ENCODE measurements at regions not wholly inside any gene's neighbourhood (a gene's known extent, or its start where the extent isn't known, plus 50 kb on each side); places are given as distances from the start of the nearest gene placed in this dataset.

DNA sequence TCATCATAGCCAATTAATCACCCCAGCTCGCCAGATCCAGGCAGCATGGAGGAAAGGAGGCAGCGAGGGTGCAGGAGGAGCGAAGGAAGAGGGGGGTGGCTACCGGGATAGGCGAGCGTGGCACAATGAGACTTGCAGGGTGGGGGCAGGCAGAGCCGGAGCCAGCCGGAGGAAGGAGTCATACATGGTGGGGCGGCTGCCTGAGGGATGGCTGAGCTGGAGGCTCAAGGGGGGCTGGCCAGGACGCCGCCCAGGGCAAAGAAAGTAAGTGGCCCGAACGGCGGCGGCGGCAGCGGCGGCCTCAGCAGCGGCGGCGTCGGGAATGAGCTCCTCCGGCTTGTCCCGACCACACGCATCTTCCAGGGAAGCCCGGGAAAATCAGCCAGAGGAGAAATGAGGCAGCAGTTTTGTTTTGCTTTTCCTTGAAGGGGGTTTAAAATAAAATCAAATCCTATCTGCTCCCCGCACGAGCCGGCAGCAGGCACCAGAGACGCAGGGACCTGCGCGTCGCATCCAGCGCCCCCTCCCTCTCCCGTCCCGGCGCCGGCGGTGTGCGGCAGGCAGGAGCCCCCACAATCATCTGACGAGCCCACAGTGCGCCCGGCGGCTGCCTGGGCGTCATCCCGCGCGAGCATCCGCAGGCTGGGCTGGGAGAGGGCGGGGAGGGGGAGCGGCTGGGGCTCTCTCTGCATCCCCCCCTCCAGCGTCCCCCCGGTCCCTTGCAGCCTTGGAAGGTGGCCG is 263.6 kb downstream of the CTTN start:
- no peak for DNase-seq (ENCODE audit: low read depth, low spot score)
- TF ChIP-seq, protein P1, sequence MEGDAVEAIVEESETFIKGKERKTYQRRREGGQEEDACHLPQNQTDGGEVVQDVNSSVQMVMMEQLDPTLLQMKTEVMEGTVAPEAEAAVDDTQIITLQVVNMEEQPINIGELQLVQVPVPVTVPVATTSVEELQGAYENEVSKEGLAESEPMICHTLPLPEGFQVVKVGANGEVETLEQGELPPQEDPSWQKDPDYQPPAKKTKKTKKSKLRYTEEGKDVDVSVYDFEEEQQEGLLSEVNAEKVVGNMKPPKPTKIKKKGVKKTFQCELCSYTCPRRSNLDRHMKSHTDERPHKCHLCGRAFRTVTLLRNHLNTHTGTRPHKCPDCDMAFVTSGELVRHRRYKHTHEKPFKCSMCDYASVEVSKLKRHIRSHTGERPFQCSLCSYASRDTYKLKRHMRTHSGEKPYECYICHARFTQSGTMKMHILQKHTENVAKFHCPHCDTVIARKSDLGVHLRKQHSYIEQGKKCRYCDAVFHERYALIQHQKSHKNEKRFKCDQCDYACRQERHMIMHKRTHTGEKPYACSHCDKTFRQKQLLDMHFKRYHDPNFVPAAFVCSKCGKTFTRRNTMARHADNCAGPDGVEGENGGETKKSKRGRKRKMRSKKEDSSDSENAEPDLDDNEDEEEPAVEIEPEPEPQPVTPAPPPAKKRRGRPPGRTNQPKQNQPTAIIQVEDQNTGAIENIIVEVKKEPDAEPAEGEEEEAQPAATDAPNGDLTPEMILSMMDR (IDR thresholded peaks at IDR 0.05; ENCODE audit: insufficient read depth, low read length, missing control alignments), result no peak
- H3K4me3 ChIP-seq (ENCODE audit: low read depth, low read length), result peak overlapping the region; percentile 25
- ChIA-PET CTCF (no interaction called here), POLR2A (no interaction called here)

DNA sequence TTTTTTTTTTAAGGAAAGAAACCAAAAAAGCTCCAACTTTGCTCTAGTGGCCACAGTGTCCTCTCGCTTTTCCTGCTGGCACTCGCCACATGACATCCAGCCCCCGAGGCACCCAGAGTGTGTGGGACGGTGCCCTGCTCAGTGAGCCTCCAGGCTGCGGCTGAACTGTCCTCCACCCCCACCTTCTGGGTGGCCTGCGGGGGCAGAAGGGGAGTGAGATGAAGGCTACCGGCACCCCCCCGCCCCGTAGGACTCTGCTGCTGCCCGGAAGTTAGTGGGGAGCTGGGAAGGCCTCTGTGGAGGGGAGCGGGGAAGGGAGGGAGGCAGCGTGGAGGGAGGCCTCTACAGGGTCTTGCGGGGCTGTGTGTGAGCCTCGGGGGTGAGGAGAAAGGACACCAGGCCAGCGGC is 264.4 kb downstream of the CTTN start:
- H3K4me3 ChIP-seq (ENCODE audit: low read depth, low read length), result no peak overlapping the region
- no peak for DNase-seq (ENCODE audit: low read depth, low spot score)
- ChIA-PET CTCF (no interaction called here), POLR2A (no interaction called here)
- TF ChIP-seq, protein P1 (IDR thresholded peaks at IDR 0.05; ENCODE audit: insufficient read depth, low read length, missing control alignments), result no peak

DNA sequence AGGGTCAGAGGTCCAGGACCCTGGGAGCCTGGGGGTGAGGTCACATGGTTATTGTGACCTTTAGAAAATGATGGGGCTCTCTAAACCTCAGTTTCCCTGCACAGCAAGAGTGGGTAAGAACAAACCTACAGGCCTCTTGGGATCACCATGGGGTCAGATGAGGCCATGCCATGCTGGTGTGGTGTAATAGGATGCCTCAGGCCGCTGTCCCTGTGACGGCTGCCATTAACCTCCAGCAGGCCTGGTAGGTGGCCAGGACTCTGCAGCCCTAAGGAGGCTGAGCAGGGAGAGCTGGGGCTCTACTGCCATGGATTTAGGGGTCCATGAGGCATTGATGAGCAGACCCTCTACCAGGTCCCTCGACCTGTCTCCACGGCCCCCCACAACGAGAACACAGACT is 265.5 kb downstream of the CTTN start:
- no peak overlapping the region for H3K4me3 ChIP-seq (ENCODE audit: low read depth, low read length)
- TF ChIP-seq, protein P1 (IDR thresholded peaks at IDR 0.05; ENCODE audit: insufficient read depth, low read length, missing control alignments), result no peak
- no peak for DNase-seq (ENCODE audit: low read depth, low spot score)
- CTCF ChIA-PET, result no interaction called here
- POLR2A ChIA-PET, result no interaction called here

DNA sequence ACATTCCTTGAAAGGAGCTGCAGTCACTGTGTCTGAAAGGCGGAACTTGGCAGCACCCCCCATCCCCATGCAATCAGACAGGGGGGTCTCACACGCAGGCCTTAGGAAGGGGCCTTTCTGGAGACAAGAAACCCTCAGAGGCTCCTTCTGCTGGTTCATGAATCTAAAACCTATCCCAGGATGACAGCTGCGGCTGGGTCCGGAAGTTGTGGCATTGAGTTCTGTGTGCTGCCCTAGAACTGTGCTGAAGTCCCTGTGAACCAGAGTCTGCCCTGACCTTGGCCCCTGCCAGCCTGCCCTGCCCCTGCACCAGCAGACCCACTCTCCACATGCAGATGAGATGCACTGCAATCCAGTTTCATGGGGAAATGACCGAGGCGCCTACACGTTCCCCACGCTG is 268.0 kb downstream of the CTTN start:
- no peak overlapping the region for H3K4me3 ChIP-seq (ENCODE audit: low read depth, low read length)
- TF ChIP-seq, protein P1 (IDR thresholded peaks at IDR 0.05; ENCODE audit: insufficient read depth, low read length, missing control alignments), result no peak
- CTCF ChIA-PET, result no interaction called here
- POLR2A ChIA-PET, result no interaction called here
- no peak for DNase-seq (ENCODE audit: low read depth, low spot score)

DNA sequence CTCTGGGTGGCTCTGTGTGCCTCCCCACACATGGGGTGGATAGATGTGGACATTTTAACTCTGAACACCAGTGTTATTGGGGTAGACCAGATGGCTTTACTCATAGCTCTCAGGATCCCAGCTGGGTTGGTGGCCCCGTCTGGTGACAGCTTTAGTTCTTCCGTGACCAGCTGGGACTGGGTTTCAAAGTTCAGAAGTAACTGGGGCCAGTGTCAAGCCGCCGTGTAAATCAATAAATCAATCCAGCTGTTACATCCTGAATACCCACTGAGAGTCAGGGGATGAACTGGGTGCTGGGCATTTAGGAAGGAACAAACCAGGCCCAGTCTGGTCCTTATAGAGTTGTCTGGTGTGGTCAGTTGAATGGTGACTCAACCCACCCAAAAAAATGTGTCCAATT is 269.4 kb downstream of the CTTN start:
- POLR2A ChIA-PET, result no interaction called here

More for the DNA sequence above, 269.4 kb downstream of the CTTN start:
- H3K4me3 ChIP-seq (ENCODE audit: low read depth, low read length), result no peak overlapping the region
- TF ChIP-seq, protein P1 (IDR thresholded peaks at IDR 0.05; ENCODE audit: insufficient read depth, low read length, missing control alignments), result no peak
- DNase-seq (ENCODE audit: low read depth, low spot score), result no peak
- CTCF ChIA-PET, result no interaction called here

Data from AG04449 (cell line).